LNCaP clone FGC (cell line): ENCODE measurements at regions not wholly inside any gene's neighbourhood (a gene's known extent, or its start where the extent isn't known, plus 50 kb on each side); places are given as distances from the start of the nearest gene placed in this dataset.
A peak's percentile ranks its signal among the peaks of the same experiment; 100 is the strongest.

Experiments used
- DNase-seq: peaks from one replicate; pipeline ENCODE4 v3.0.0-alpha.2; 2011; ENCODE audit warnings: low read depth
- H3K4me3 ChIP-seq: 2 replicates; pipeline ENCODE4 v1.5.1; 2011; ENCODE audit warnings: mild to moderate bottlenecking, low read depth, low read length, control low read depth
- TF ChIP-seq, protein P1 (sequence below): IDR thresholded peaks from 2 replicates; pipeline ENCODE4 v1.5.1; 2012; ENCODE audit warnings: mild to moderate bottlenecking; ENCODE audit not compliant: control insufficient read depth, insufficient read depth; ENCODE audit errors: extremely low read depth

DNA sequence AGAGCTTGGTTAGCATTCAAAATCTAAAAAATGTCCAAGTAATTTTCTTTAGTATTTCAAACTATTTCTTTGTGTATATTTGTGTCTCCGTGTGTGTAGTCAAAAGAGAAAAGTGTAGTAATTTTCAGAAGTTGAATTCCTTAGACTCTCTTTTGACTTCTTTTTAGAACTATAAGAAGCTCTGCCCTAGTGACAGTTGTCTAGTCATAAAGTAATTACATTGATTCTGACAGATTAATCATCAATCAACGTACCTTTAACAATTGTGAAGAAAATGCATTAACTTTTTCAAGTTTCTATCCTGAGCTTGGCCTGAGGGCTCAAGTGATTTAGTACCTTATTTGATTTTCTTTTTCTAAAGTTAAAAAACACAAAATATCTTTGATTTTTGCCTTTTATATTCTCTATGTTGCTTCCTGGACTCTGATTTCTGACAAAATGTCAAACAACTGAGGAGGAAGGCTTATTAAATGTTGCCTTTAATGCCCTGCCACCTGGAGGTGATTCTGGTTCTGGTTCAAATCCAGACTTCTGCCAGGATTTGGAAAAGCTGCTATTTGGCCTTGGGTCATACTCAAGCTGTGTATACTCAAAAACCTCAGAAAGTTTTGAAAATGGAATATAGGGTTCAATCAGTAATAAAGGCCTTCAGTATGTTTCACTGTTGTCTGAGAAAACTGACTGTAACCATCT, 653.6 kb downstream of the NSUN3 start:
- peak; percentile 49 for DNase-seq
- TF ChIP-seq, protein P1, sequence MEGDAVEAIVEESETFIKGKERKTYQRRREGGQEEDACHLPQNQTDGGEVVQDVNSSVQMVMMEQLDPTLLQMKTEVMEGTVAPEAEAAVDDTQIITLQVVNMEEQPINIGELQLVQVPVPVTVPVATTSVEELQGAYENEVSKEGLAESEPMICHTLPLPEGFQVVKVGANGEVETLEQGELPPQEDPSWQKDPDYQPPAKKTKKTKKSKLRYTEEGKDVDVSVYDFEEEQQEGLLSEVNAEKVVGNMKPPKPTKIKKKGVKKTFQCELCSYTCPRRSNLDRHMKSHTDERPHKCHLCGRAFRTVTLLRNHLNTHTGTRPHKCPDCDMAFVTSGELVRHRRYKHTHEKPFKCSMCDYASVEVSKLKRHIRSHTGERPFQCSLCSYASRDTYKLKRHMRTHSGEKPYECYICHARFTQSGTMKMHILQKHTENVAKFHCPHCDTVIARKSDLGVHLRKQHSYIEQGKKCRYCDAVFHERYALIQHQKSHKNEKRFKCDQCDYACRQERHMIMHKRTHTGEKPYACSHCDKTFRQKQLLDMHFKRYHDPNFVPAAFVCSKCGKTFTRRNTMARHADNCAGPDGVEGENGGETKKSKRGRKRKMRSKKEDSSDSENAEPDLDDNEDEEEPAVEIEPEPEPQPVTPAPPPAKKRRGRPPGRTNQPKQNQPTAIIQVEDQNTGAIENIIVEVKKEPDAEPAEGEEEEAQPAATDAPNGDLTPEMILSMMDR = peak; percentile 67
- H3K4me3 ChIP-seq = no peak overlapping the region

DNA sequence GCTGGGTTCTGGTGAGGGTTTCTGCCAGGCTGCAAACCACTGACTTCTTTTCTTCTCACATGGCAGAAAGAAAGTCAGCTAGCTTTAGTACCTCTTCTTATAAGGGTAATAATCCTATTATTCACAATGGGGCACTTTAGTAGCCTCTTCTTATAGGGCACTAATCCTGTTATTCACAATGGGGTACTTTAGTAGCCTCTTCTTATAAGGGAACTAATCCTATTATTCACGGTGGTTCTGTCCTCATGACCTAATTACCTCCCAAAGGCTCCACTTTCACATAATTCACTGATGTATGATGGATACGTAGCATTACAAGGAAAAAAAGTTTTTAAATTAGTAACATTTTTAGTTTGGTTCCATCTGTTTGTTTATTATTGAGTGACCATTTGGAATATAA, 671.3 kb downstream of the NSUN3 start:
- H3K4me3 ChIP-seq = no peak overlapping the region
- no peak for DNase-seq
- TF ChIP-seq, protein P1 = no peak

DNA sequence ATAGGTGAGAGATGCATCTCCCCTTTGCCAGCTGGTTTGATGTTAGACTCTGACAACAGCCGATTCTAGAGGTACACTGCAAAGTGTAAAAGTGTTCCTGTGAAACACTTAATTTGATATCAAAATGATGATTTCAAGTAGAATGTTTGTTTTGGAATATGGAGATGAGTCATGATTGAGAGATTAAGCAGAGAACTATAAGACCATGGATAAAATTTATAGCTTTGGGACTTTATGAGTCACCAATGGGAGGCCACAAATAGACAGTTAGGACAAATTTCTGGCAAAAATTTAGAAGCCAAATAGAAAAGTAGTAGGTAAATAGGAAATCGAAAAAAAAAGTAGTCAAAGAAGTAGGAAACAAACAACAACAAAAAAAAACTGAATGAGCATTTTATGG, 672.5 kb downstream of the NSUN3 start:
- TF ChIP-seq, protein P1 = no peak
- no peak for DNase-seq
- no peak overlapping the region for H3K4me3 ChIP-seq

DNA sequence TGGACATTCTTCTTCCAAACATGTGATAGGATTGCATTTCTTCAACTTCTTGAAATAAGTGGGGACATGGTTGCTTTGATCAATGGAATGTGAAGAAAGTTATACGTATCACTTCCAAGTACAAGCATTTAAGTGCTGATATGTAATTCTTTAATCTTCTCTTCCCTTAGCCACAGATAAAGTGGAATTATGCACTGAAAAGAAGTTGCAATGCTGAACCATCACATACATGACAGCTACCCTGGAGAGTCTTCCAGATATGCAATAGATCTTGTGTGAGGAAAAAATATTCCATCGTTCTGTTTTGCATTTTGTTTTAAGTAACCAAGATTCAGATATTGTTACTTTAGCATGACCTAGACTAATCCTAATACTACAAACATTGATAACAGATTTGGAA, 674.3 kb downstream of the NSUN3 start:
- TF ChIP-seq, protein P1 = no peak
- DNase-seq = no peak
- H3K4me3 ChIP-seq = no peak overlapping the region

- TF ChIP-seq, protein P1 = no peak
- no peak for DNase-seq
- no peak overlapping the region for H3K4me3 ChIP-seq
Observed at GRCh38 chr3:94739420-94739819, 676.6 kb downstream of the NSUN3 start.

DNA sequence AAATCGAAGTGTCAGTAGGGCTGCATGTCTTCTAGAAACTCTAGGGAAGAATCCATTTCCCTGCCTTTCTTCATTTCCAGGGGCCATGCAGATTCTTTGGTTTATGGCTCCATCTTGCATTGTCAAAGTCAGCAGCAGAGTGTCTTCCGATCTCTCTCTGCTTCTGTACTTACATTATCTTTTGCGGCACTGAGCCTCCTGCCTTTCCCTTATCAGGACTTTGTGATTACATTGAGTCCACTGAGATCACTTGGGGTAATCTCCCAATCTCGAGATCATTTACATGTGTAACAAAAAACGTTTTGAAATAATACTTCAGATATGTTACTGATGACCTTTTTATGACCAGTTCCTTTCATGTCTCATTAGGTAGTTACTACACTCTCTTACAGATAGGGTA, 695.9 kb downstream of the NSUN3 start:
- no peak for DNase-seq
- no peak overlapping the region for H3K4me3 ChIP-seq
- TF ChIP-seq, protein P1 = no peak

DNA sequence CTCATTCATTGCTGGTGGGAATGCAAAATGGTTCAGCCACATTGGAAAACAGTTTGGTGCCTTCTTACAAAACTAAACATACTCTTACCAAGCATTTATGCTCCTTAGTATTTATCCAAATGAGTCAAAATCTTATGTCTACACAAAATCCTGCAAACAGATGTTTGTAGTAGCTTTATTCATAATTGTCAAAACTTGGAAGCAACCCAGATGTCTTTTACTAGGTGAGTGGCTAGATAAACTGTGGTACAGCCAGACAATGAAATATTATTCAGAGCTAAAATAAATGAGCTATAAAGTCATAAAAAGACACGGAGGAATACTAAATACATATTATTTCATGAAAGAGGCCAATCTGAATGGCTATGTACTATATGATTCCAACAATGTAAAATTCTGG, 709.5 kb downstream of the NSUN3 start:
- no peak for DNase-seq
- no peak overlapping the region for H3K4me3 ChIP-seq
- TF ChIP-seq, protein P1 = no peak
